ENCODE measurements at regions not wholly inside any gene's neighbourhood (a gene's known extent, or its start where the extent isn't known, plus 50 kb on each side); places are given as distances from the start of the nearest gene placed in this dataset.

DNA sequence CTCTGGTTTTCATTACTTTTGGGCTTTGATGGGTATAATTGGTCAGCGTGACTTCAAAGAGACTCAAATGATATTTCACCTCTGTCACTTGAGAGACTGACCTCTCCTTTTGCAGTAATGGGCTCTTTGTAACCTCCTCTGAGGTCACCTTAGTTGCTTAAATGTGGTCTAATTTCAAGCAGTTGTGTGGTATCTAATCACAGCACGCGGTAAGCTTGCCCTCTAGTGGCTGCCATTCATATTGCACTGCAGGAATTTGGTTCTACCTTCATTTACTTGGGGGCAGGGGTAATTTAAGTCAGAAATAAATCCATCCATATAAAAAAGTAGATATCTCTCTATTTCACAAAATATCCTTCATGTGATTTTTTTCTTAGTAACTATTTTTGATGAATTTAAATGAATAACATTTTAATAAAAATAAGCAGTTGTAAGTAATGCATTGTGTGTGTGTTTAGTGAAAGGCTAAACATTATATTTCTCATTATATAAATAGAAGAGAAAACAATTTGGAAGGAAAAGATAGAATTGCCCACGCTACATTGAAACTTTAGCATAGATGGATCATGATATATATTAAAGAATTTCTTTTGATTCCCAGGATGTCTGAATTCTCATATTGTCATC lies 55.0 kb upstream of the ANO3 start:
- FAIRE-seq (no peak), DNase-seq (ENCODE audit: insufficient read length, low spot score) (peak; percentile 30)

DNA sequence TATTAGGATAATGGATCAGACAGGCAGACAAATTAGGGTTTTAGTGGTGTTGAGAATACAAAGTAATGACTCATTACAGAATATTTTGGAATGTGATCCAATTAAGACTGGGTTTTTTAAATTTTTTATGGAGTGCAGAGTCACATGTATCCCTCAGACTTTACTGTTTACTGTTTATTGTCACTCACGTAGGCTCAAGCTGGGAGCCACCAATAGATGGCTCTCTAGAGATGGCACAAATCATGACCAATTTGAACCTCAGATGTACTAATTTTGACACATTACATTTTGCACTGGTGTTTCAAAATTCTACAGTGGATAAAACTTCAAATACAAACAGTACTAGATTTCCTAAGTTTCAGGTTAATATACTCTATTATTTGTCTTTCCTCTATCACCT lies 53.6 kb upstream of the ANO3 start:
- DNase-seq (ENCODE audit: insufficient read length, low spot score) (no peak), FAIRE-seq (no peak)
